ENCODE measurements at regions not wholly inside any gene's neighbourhood (a gene's known extent, or its start where the extent isn't known, plus 50 kb on each side); places are given as distances from the start of the nearest gene placed in this dataset.

- TF ChIP-seq CTCF (IDR thresholded peaks at IDR 0.05) (no peak), POLR2A (IDR thresholded peaks at IDR 0.05; ENCODE audit: low read depth) (no peak), POLR2AphosphoS5 (IDR thresholded peaks at IDR 0.05) (no peak)
Measured at GRCh38 chr16:65500919-65501318, 379.1 kb upstream of the CDH11 start.
